RKO (cell line): ENCODE measurements at regions not wholly inside any gene's neighbourhood (a gene's known extent, or its start where the extent isn't known, plus 50 kb on each side); places are given as distances from the start of the nearest gene placed in this dataset.

ENCODE experiments used
- DNase-seq: peaks from one replicate; pipeline ENCODE4 v3.0.0-alpha.2; 2016; ENCODE audit warnings: low spot score

GRCh38 chr2:204328373-204328772, 216.9 kb upstream of the PARD3B start:
- no peak for DNase-seq

- DNase-seq, result no peak
Observed at GRCh38 chr2:204329016-204329415, 216.3 kb upstream of the PARD3B start.

GRCh38 chr2:204329532-204329931, 215.7 kb upstream of the PARD3B start:
- no peak for DNase-seq

- no peak for DNase-seq
Observed at GRCh38 chr2:204331180-204331579, 214.1 kb upstream of the PARD3B start.

- DNase-seq, result no peak
Observed at GRCh38 chr2:204331988-204332387, 213.3 kb upstream of the PARD3B start.

GRCh38 chr2:204332706-204333105, 212.6 kb upstream of the PARD3B start:
- no peak for DNase-seq

GRCh38 chr2:204333861-204334260, 211.4 kb upstream of the PARD3B start:
- DNase-seq, result no peak

- DNase-seq, result no peak
Observed at GRCh38 chr2:204335451-204336058, 209.7 kb upstream of the PARD3B start.

- no peak for DNase-seq
Observed at GRCh38 chr2:204336153-204336744, 209.0 kb upstream of the PARD3B start.

- no peak for DNase-seq
Observed at GRCh38 chr2:204337638-204338037, 207.6 kb upstream of the PARD3B start.

GRCh38 chr2:204339212-204339715, 206.0 kb upstream of the PARD3B start:
- no peak for DNase-seq

GRCh38 chr2:204340511-204340910, 204.8 kb upstream of the PARD3B start:
- no peak for DNase-seq

- no peak for DNase-seq
Observed at GRCh38 chr2:204341887-204342276, 203.4 kb upstream of the PARD3B start.

- no peak for DNase-seq
Observed at GRCh38 chr2:204343685-204344084, 201.6 kb upstream of the PARD3B start.

GRCh38 chr2:204344119-204344518, 201.2 kb upstream of the PARD3B start:
- no peak for DNase-seq

GRCh38 chr2:204346906-204347305, 198.4 kb upstream of the PARD3B start:
- DNase-seq, result no peak

- no peak for DNase-seq
Observed at GRCh38 chr2:204353823-204354222, 191.5 kb upstream of the PARD3B start.

GRCh38 chr2:204354442-204354856, 190.8 kb upstream of the PARD3B start:
- no peak for DNase-seq

- no peak for DNase-seq
Observed at GRCh38 chr2:204355688-204356087, 189.6 kb upstream of the PARD3B start.

- DNase-seq, result no peak
Observed at GRCh38 chr2:204356151-204356641, 189.1 kb upstream of the PARD3B start.

GRCh38 chr2:204357286-204357685, 188.0 kb upstream of the PARD3B start:
- DNase-seq, result no peak

- no peak for DNase-seq
Observed at GRCh38 chr2:204359076-204359475, 186.2 kb upstream of the PARD3B start.

- no peak for DNase-seq
Observed at GRCh38 chr2:204360218-204361007, 184.9 kb upstream of the PARD3B start.
